WERI-Rb-1 (cell line): ENCODE measurements at regions not wholly inside any gene's neighbourhood (a gene's known extent, or its start where the extent isn't known, plus 50 kb on each side); places are given as distances from the start of the nearest gene placed in this dataset.
A peak's percentile ranks its signal among the peaks of the same experiment; 100 is the strongest.

ENCODE experiments used
- DNase-seq: peaks from one replicate; pipeline ENCODE4 v3.0.0-alpha.2; 2020
- H3K27ac ChIP-seq: fragments of 250-450 bp; sonication (Bioruptor Pico); 2 replicates; pipeline ENCODE4 v1.5.1; 2020; ENCODE audit warnings: mild to moderate bottlenecking, moderate library complexity
- H3K27me3 ChIP-seq: fragments of 250-450 bp; sonication (Bioruptor Pico); 2 replicates; pipeline ENCODE4 v1.5.1; 2021; ENCODE audit warnings: mild to moderate bottlenecking, low read depth, moderate library complexity; ENCODE audit not compliant: insufficient read depth, severe bottlenecking
- H3K36me3 ChIP-seq: fragments of 250-450 bp; sonication (Bioruptor Pico); 2 replicates; pipeline ENCODE4 v1.5.1; 2020; ENCODE audit warnings: mild to moderate bottlenecking, moderate library complexity
- H3K4me3 ChIP-seq: 2 replicates; pipeline ENCODE4 v1.5.1; 2011; ENCODE audit warnings: low read depth, mild to moderate bottlenecking, control low read depth, low read length
- H3K9me3 ChIP-seq: fragments of 250-450 bp; sonication (Bioruptor Pico); 2 replicates; pipeline ENCODE4 v1.5.1; 2021; ENCODE audit warnings: mild to moderate bottlenecking, moderate library complexity; ENCODE audit not compliant: severe bottlenecking
- TF ChIP-seq, protein P1 (sequence below): IDR thresholded peaks from 2 replicates; pipeline ENCODE4 v1.5.1; 2011; ENCODE audit warnings: low read depth, mild to moderate bottlenecking, control low read depth, inconsistent platforms, low read length

DNA sequence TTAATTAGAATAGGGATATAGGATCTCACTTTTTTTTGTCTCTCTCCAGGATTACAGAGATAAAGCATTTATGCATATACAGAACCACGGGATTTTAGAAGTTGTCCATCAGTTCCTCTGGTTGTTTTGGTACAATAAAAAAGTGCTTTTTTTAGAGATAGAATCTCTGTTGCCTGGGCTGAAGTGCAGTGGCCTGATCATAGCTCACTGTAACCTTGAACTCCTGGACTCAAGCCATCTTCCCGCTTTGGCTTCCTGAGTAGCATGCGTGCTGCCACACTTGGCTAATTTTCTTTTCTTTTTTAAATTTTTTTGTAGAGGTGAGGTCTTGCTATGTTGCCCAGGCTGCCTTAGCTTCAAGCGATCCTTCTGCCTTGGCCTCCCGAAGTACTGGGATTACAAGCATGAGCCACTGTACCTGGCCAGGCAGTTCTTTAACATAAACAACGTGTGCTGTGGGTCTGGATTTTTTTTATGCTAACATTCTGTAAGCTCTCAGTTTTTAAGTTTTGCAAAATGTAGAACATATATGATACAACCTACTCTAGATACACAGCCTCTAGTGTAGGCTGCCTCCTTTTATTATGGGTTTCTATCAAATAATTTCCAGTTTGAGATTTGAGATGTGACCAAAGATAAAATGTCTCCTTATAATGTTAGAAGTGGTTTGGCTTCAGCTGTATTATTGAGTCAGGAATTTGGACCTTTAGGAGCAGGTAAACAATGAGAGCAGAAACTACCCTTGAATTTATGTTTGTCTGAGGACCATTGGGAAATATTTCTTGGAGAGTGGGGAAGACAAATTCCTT, 57.4 kb upstream of the ULK4 start:
- Histone ChIP-seq H3K27ac (no peak overlapping the region), H3K9me3 (no peaks in the 10 kb centered on the region), H3K4me3 (no peak overlapping the region), H3K27me3 (no peaks in the 10 kb centered on the region), H3K36me3 (no peaks in the 10 kb centered on the region; the same call in 1 of the 2 replicates)
- TF ChIP-seq, protein P1, sequence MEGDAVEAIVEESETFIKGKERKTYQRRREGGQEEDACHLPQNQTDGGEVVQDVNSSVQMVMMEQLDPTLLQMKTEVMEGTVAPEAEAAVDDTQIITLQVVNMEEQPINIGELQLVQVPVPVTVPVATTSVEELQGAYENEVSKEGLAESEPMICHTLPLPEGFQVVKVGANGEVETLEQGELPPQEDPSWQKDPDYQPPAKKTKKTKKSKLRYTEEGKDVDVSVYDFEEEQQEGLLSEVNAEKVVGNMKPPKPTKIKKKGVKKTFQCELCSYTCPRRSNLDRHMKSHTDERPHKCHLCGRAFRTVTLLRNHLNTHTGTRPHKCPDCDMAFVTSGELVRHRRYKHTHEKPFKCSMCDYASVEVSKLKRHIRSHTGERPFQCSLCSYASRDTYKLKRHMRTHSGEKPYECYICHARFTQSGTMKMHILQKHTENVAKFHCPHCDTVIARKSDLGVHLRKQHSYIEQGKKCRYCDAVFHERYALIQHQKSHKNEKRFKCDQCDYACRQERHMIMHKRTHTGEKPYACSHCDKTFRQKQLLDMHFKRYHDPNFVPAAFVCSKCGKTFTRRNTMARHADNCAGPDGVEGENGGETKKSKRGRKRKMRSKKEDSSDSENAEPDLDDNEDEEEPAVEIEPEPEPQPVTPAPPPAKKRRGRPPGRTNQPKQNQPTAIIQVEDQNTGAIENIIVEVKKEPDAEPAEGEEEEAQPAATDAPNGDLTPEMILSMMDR = no peak
- no peak for DNase-seq

GRCh38 chr3:42014921-42015533, 53.1 kb upstream of the ULK4 start:
- Histone ChIP-seq H3K4me3 (peak overlapping the region; percentile 92), H3K36me3 (no peaks in the 10 kb centered on the region; the same call in 1 of the 2 replicates), H3K27ac (peak overlapping the region; percentile 84), H3K9me3 (no peaks in the 10 kb centered on the region), H3K27me3 (no peaks in the 10 kb centered on the region)
- TF ChIP-seq, protein P1 = no peak
- DNase-seq = peak; percentile 86

DNA sequence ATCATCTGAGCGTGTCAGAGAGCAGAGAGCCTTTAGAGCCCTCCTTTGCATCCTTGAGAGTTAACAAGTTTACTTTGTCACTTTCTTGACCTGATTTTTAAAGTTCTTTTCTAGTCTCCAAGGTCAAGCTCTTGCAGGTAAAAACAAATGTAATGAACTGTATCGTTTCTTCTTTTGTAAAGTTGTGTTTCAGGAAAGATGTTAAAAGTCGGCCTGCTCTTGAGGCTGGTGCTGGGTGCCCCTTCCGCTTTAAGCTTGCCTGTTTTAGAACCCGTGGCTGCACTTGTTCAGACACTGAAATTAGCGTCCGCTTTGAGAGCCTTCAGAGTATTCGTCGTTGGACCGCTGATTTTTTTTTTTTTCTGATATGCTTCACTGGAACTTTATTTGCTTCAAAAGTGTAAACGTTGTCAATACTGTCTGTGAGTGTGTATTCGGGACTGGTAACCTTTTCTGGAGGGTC, 52.6 kb upstream of the ULK4 start:
- H3K4me3 ChIP-seq = peak overlapping the region; percentile 92
- no peaks in the 10 kb centered on the region for H3K27me3 ChIP-seq
- H3K9me3 ChIP-seq = no peaks in the 10 kb centered on the region
- peak overlapping the region; percentile 84 for H3K27ac ChIP-seq
- no peaks in the 10 kb centered on the region; the same call in 1 of the 2 replicates for H3K36me3 ChIP-seq
- TF ChIP-seq, protein P1 = no peak
- DNase-seq = no peak

DNA sequence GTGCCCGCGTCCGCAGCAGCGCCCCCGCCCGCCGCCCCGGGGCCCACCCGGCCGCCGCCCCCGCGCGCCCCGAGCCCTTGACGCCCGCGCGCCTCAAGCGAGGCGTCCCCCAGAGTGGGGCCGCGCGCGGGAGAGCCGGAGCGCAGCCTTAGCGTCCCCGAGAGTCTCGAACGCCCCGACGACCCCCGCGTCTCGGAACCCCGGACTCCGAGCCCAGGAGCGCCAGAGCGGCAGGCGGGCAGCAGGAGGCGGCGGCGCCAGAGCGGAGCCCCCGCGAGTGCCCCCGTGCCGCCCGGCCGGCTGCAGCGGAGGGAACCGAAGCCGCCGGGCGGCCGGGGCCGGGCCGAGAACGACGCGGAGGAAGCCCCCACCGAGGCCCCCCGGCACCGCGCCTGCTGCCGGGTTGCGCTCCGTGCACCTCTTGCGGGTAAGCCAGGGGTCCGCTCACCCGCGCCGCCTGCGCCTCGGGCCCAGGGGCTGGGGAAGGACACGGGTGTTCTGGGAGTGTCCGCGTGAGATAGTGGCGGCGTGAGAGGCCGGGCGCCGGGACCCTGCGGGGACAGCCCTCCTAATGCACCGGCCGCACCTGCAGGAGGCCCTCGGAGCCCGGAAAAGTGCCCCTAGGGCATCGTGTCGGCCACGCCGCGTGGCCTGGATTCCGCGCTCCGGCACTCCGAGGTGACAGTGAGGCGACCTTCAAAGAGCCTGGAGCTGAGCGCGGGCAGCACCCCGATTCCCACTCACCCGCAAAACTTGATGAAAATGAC, 52.0 kb upstream of the ULK4 start:
- Histone ChIP-seq H3K27ac (peak overlapping the region; percentile 84), H3K9me3 (no peaks in the 10 kb centered on the region), H3K4me3 (peak overlapping the region; percentile 92), H3K36me3 (no peaks in the 10 kb centered on the region; the same call in 1 of the 2 replicates), H3K27me3 (no peaks in the 10 kb centered on the region)
- TF ChIP-seq, protein P1 = no peak
- DNase-seq = peak; percentile 26

GRCh38 chr3:42012935-42013690, 51.2 kb upstream of the ULK4 start:
- peak overlapping the region; percentile 72 for H3K27ac ChIP-seq
- DNase-seq = peak; percentile 73
- TF ChIP-seq, protein P1 = no peak

More at GRCh38 chr3:42012935-42013690, 51.2 kb upstream of the ULK4 start:
- Histone ChIP-seq H3K4me3 (peak overlapping the region; percentile 79), H3K27me3 (no peaks in the 10 kb centered on the region), H3K9me3 (no peaks in the 10 kb centered on the region), H3K36me3 (no peaks in the 10 kb centered on the region; the same call in 1 of the 2 replicates)
